GM20431 (cell line): ENCODE measurements at regions not wholly inside any gene's neighbourhood (a gene's known extent, or its start where the extent isn't known, plus 50 kb on each side); places are given as distances from the start of the nearest gene placed in this dataset.

Experiments
- in situ Hi-C: fragments of 300-500 bp; cut with MseI, MboI; formaldehyde crosslinking; loops from one replicate; pipeline ENCODE4 v1.15.0; 2020; ENCODE audit warnings: low sequenced_read_pairs; ENCODE audit not compliant: unreplicated experiment

- in situ Hi-C loops: no loop called here
Observed at GRCh38 chr5:8134609-8135008, 265.7 kb downstream of the MTRR start.

GRCh38 chr5:8135742-8136141, 266.8 kb downstream of the MTRR start:
- in situ Hi-C loops: no loop called here

GRCh38 chr5:8136271-8136670, 267.3 kb downstream of the MTRR start:
- in situ Hi-C loops: no loop called here

GRCh38 chr5:8137941-8138550, 269.1 kb downstream of the MTRR start:
- in situ Hi-C loops: no loop called here

- in situ Hi-C loops: no loop called here
Observed at GRCh38 chr5:8138884-8139283, 269.9 kb downstream of the MTRR start.

GRCh38 chr5:8150791-8151190, 281.8 kb downstream of the MTRR start:
- in situ Hi-C loops: no loop called here

GRCh38 chr5:8156706-8157105, 287.8 kb downstream of the MTRR start:
- in situ Hi-C loops: no loop called here

GRCh38 chr5:8157320-8157822, 288.4 kb downstream of the MTRR start:
- in situ Hi-C loops: no loop called here

- in situ Hi-C loops: no loop called here
Observed at GRCh38 chr5:8176101-8176693, 307.2 kb downstream of the MTRR start.

GRCh38 chr5:8184455-8185063, 315.6 kb downstream of the MTRR start:
- in situ Hi-C loops: no loop called here

- in situ Hi-C loops: no loop called here
Observed at GRCh38 chr5:8185852-8186251, 316.9 kb downstream of the MTRR start.

- in situ Hi-C loops: no loop called here
Observed at GRCh38 chr5:8188874-8189565, 320.1 kb downstream of the MTRR start.

- in situ Hi-C loops: no loop called here
Observed at GRCh38 chr5:8192840-8193239, 323.9 kb downstream of the MTRR start.

- in situ Hi-C loops: no loop called here
Observed at GRCh38 chr5:8196061-8196460, 327.1 kb downstream of the MTRR start.

- in situ Hi-C loops: no loop called here
Observed at GRCh38 chr5:8208307-8208706, 339.4 kb downstream of the MTRR start.

- in situ Hi-C loops: no loop called here
Observed at GRCh38 chr5:8209500-8209899, 340.6 kb downstream of the MTRR start.

- in situ Hi-C loops: no loop called here
Observed at GRCh38 chr5:8213701-8214240, 344.8 kb downstream of the MTRR start.

GRCh38 chr5:8216921-8217320, 348.0 kb downstream of the MTRR start:
- in situ Hi-C loops: no loop called here

GRCh38 chr5:8226148-8226547, 357.2 kb downstream of the MTRR start:
- in situ Hi-C loops: no loop called here

GRCh38 chr5:8227112-8227511, 358.2 kb downstream of the MTRR start:
- in situ Hi-C loops: no loop called here

GRCh38 chr5:8229551-8229950, 360.6 kb downstream of the MTRR start:
- in situ Hi-C loops: no loop called here
